ENCODE measurements at regions not wholly inside any gene's neighbourhood (a gene's known extent, or its start where the extent isn't known, plus 50 kb on each side); places are given as distances from the start of the nearest gene placed in this dataset.
A peak's percentile ranks its signal among the peaks of the same experiment; 100 is the strongest.

- no peak for DNase-seq (ENCODE audit: low spot score)
Observed at GRCh38 chr2:28694364-28694763, 57.3 kb upstream of the PPP1CB start.

- peak; percentile 88 for DNase-seq (ENCODE audit: low spot score)
Observed at GRCh38 chr2:28695245-28695647, 56.4 kb upstream of the PPP1CB start.

- no peak for DNase-seq (ENCODE audit: low spot score)
Observed at GRCh38 chr2:28696261-28696660, 55.4 kb upstream of the PPP1CB start.

- DNase-seq (ENCODE audit: low spot score) = no peak
Observed at GRCh38 chr2:28697602-28698149, 54.0 kb upstream of the PPP1CB start.

GRCh38 chr2:28698545-28698944 is 53.1 kb upstream of the PPP1CB start:
- no peak for DNase-seq (ENCODE audit: low spot score)

All from putamen (tissue), 1 donor.